CD4-positive, alpha-beta T cell treated with Interleukin-12 subunit alpha and Interleukin-12 subunit beta, for 1 hour (primary cell): ENCODE measurements at regions not wholly inside any gene's neighbourhood (a gene's known extent, or its start where the extent isn't known, plus 50 kb on each side); places are given as distances from the start of the nearest gene placed in this dataset.

Experiments used
- DNase-seq: peaks from one replicate; pipeline ENCODE4 v3.0.0-alpha.2; 2020

DNA sequence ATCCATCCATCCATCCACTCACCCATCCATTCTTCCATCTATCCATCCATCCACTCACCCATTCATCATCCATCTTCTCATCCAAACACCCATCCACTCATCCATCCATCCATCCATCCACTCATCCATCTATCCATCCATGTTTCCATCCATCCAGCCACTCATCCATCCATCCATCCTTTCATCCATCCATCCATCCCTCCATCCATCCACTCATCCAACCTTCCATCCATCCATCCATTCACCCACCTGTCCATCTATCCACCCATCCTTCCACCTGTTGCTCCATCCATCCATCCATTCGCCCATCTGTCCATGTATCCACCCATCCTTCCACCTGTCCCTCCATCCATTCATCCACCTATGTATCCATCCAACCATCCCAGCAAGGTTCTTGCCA is 378.4 kb upstream of the PFKP start:
- no peak for DNase-seq

- no peak for DNase-seq
Measured at GRCh38 chr10:2686691-2687090, 380.7 kb upstream of the PFKP start.

DNA sequence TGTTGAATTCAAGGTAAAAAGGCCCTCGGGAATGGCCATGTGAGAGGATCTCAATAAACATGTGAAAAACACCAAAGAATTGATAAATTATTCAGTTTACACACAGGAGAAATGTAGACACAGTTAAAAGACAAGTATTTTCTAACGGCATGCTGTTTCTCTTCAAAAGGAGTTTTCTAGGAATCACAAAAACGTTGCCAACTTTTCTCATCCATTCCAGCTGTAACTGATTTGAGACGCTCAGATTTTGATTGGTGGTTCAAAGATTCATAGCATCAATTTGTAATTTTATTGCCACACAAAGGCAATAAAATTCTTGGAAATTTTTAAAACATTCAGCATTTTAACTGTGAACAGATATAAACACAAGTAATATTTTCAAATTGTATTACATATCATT is 384.9 kb upstream of the PFKP start:
- no peak for DNase-seq

- DNase-seq = no peak
Measured at GRCh38 chr10:2681891-2682290, 385.5 kb upstream of the PFKP start.

DNA sequence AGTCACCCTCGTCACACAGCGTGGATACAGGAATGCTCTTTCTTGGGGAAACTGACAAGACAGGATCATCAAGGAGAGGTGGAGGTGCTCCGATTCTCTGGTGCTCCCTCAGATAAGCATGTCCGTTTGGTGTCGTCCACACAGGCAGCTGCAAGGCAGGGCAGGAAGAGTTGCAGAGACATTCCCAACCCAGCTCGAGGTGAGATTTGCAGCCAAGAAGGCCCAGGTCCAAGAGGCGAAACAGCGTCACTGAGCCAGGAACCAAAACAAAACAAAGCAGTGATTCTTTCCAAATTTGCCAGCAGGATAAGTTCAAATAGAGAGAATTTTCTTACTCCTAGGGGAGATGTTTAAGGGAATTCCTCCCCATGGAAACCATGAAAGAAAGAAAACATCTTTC is 386.5 kb upstream of the PFKP start:
- no peak for DNase-seq

- DNase-seq = no peak
Measured at GRCh38 chr10:2679646-2680045, 387.7 kb upstream of the PFKP start.

DNA sequence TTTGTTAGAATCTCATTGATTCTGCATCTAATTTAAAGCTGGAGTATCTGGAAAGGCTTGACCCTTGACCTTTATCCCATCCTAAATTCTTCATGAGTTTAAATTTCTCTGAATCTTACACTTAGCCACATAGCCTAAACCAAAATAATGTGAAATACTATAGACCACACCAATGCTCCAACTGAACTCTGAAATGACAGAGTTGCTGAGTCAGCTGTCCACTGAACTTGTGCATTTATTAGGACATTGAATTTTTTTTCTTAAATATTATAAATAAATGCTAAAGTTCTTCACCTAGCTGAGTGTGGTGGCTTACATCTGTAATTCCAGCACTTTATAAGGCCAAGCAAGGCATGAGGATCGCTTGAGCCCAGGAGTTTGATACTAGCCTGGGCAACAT is 390.9 kb upstream of the PFKP start:
- DNase-seq = no peak

- DNase-seq = no peak
Measured at GRCh38 chr10:2674451-2674850, 392.9 kb upstream of the PFKP start.

GRCh38 chr10:2670864-2671263 is 396.5 kb upstream of the PFKP start:
- no peak for DNase-seq

- no peak for DNase-seq
Measured at GRCh38 chr10:2665772-2666171, 401.6 kb upstream of the PFKP start.

GRCh38 chr10:2660276-2660675 is 407.1 kb upstream of the PFKP start:
- no peak for DNase-seq

GRCh38 chr10:2659660-2660209 is 407.6 kb upstream of the PFKP start:
- DNase-seq = no peak

DNA sequence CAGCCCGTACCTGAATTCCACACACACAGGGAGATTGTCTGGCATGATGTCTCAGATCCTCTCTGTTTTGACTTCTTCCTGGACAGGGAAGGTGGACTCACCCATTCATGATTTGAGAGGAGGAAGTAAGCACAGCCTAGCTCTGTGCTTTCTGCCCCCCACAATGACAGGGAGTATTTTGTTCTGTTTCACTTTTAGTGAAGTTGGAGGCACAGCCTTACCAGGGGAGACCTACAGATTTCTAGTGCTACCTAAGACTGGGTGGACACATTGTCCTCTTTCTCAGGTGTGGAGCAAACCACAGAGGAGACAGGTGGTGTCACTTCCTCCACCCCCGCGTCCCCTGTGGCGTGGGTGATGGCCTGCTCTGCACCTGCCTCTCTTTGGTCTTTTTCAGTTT is 408.6 kb upstream of the PFKP start:
- no peak for DNase-seq

DNA sequence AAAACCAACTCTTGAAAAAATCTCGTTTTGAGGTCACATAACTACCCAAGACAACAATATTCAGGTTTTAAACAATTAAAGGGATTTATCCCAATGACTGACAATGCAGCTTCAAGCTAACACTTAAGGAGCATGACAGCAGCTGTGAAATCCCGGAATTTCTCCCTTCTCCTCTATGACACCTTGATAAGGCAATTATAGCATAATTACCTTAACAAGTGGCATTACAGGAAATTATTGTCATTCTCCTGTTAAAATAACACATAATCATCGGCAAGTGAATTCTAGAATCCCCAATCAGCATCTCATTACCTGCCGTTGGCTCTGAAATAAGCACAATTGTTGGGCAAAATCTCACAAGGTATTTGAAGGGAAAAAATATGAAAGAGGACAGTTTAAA is 417.0 kb upstream of the PFKP start:
- no peak for DNase-seq

- no peak for DNase-seq
Measured at GRCh38 chr10:2641028-2641427, 426.3 kb upstream of the PFKP start.

DNA sequence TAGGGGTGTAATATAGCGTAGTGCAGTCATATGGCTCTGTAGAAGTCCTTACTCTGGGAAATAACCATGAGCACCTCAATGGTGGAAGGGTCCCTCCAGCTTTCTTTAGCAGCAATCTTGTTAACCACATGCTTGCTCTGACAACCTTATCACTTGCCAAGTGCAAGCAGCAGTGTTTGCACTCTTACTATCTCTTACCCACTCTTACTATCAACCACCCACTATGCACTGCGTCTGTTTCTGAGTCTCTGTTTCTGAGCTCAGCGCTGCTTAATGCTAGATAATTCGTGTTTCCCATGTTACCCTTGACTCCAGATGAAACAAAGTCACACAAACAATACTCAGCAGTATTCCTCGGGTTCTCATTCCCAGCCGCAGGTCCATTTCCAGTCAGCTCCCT is 433.7 kb upstream of the PFKP start:
- DNase-seq = no peak

- no peak for DNase-seq
Measured at GRCh38 chr10:2631557-2632205, 435.7 kb upstream of the PFKP start.

DNA sequence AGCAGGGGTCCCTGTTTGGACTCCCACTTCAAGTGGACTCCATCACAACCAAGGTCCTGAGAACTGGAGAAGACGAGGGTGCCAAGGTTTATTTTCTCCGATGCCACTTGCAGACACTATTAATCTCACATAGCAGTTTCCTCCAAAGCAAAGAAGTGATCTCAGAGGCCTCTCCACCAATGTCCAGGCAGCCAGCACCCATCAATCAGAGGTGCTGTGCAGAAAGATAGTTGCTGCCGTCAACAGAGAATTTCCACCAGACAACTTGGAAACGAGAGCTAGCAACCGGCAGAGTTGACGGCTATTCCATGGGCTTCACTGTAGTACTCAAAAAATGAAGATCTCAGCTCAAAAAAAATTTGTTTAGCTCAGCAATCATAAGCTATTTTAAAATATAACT is 438.6 kb upstream of the PFKP start:
- DNase-seq = no peak

DNA sequence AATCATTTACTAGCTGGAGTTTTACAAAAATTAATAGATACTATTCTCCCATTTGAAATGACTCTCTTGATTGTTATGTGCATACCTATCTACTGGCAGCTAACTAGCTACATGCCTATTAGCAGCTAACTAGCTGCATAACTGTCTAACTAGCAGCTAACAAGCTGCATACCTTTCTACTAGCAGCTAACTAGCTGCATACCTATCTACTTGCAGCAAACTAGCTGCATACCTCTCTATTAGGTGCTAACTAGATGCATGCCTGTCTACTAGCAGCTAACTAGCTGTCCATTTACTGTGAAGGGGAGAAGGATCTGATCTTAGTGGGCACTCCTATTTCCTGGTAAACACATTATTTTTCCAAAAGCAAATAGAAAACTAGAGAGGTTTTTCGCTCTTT is 439.4 kb upstream of the PFKP start:
- no peak for DNase-seq

DNA sequence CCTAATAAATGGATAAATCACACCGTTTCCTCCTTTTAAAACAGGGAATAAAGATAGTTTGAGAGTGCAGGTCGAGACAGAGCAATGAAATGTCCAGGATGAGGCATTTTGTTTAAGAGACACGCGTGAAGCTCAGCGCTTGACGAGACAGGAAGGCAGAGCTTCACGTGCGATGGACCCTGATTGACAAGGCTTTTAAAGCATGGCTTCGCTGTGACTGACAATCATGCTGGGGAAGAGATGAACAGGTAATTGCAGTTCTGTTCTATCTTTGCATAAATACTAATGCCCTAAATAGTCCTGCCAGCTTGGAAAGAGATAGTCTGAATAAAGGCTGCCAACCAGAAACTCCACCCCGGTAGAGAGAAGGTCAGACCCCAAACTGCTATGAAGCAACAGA is 442.3 kb upstream of the PFKP start:
- DNase-seq = no peak

GRCh38 chr10:2623675-2624274 is 443.6 kb upstream of the PFKP start:
- no peak for DNase-seq

DNA sequence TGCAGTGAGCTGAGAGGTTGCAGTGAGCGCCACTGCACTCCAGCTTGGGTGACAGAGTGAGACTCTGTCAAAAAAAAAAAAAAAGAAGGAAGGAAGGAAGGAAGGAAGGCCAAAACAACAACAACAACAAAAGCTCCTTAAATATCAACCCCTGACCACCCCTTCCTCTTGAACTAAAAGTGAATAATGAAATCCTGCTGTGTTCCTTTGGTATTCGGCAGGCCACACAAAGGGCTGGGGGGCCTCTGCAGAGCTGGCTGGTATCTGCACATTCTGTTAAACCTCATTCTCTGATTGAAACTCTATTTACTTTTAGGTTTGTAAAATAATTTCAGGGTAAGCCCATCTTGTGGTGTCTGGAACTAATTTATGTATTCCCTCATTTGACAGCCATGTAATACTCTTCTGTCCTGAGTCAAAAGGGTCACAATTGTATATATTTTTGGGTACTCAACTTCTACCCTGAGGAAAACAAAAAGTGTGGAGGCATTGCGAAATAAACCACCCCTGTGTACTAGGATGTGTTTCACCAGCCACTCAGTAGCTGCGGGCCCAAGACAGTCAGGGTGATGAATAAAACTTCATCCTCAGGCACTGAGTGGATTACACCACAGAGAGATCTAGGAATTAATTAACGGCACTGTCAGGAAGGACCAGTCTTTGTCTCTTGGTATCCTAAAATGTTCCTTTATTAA is 446.4 kb upstream of the PFKP start:
- DNase-seq = no peak

DNA sequence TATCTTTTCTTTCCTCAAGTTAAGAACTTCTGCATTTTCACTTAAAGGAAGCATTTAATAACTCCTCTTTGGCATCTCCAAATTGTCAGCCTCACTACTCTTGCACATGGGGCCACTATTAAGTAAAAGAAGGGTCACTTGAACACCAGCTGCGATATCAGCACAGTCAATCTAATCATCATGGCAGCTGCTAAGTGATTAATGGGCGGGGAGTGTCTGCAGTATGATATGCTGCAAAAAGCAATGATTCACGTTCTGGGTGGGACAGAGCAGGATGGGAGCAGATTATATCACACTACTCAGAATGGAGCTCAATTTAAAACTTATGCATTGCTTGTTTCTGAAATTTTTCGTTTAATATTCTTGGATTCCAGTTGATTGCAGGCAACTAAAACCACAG is 447.4 kb upstream of the PFKP start:
- DNase-seq = no peak

- no peak for DNase-seq
Measured at GRCh38 chr10:2619472-2619871, 447.9 kb upstream of the PFKP start.
